Nephron (organoid): ENCODE measurements at regions not wholly inside any gene's neighbourhood (a gene's known extent, or its start where the extent isn't known, plus 50 kb on each side); places are given as distances from the start of the nearest gene placed in this dataset.

Source experiments
- H3K27ac Mint-ChIP-seq, 3 experiments: 2 replicates each; pipeline ENCODE4 v1.8.0; 2020; ENCODE audit warnings: mixed read lengths in 3 of 3, mild to moderate bottlenecking in 2 of 3, moderate library complexity in 1 of 3
- H3K27me3 Mint-ChIP-seq: 2 replicates; pipeline ENCODE4 v1.8.0; 2021; ENCODE audit warnings: low read depth, mild to moderate bottlenecking, moderate library complexity, mixed read lengths
- H3K36me3 Mint-ChIP-seq: 2 replicates; pipeline ENCODE4 v1.8.0; 2020; ENCODE audit warnings: low read depth, mixed read lengths
- H3K4me1 Mint-ChIP-seq: 2 replicates; pipeline ENCODE4 v1.8.0; 2020; ENCODE audit warnings: mixed read lengths
- H3K4me3 Mint-ChIP-seq, 3 experiments: 2 replicates each; pipeline ENCODE4 v1.8.0; 2020; ENCODE audit warnings: mild to moderate bottlenecking in 3 of 3, mixed read lengths in 3 of 3, moderate library complexity in 2 of 3
- H3K9me3 Mint-ChIP-seq: 2 replicates; pipeline ENCODE4 v1.8.0; 2020; ENCODE audit warnings: mixed read lengths
- TF ChIP-seq, protein P1 (sequence below), 3 experiments: fragments of 200-600 bp; sonication (generic); IDR thresholded peaks; one replicate each; pipeline ENCODE4 v1.5.0; 2021; ENCODE audit warnings: antibody characterized with exemption in 3 of 3; ENCODE audit not compliant: unreplicated experiment in 3 of 3

DNA sequence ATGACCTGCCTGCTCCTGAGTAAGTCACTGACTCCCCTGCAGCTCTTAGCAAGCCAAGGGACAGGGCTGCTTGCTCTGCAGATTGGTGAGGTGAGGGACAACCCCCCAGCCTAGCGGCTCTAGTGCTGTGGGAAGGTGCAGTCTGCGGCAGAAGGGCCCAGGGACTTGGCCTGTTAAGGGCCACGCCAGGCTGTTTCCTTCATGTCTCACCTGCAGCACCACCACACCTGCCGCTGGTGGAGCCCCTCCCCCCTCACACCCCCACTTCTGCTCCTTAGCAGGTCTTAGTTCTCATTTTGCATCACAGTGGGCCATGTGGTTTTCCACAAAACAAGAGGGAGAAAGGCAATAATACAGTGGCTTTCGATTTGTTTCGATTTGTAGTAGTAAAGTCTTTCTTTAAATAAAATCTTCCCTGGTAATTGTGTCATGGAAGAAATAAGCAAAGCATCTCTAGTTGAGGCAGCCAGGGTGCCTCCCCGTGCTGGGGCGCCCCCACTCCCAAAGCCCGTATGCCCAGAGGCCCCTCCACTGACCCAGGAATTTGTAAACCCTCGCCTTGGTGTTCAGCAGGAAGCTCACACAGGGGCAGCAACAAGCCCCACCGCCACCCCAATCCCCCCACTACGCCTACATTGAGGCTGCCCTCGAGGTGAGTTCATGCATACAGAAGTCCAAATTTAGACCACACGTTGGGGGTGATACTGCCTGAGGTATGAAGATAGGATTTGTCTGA is 86.5 kb upstream of the CLDN5 start:
- TF ChIP-seq, protein P1, sequence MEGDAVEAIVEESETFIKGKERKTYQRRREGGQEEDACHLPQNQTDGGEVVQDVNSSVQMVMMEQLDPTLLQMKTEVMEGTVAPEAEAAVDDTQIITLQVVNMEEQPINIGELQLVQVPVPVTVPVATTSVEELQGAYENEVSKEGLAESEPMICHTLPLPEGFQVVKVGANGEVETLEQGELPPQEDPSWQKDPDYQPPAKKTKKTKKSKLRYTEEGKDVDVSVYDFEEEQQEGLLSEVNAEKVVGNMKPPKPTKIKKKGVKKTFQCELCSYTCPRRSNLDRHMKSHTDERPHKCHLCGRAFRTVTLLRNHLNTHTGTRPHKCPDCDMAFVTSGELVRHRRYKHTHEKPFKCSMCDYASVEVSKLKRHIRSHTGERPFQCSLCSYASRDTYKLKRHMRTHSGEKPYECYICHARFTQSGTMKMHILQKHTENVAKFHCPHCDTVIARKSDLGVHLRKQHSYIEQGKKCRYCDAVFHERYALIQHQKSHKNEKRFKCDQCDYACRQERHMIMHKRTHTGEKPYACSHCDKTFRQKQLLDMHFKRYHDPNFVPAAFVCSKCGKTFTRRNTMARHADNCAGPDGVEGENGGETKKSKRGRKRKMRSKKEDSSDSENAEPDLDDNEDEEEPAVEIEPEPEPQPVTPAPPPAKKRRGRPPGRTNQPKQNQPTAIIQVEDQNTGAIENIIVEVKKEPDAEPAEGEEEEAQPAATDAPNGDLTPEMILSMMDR (IDR thresholded peaks at IDR 0.05; ENCODE audit: unreplicated experiment in 3 of 3), result no peak
- no peak overlapping the region for H3K27ac Mint-ChIP-seq
- H3K9me3 Mint-ChIP-seq, result no peaks in the 10 kb centered on the region
- H3K36me3 Mint-ChIP-seq, result no peaks in the 10 kb centered on the region
- H3K4me1 Mint-ChIP-seq, result peaks cover 7% of the 10 kb centered on the region
- H3K4me3 Mint-ChIP-seq, result no peak overlapping the region
- peaks cover 46% of the 10 kb centered on the region for H3K27me3 Mint-ChIP-seq

DNA sequence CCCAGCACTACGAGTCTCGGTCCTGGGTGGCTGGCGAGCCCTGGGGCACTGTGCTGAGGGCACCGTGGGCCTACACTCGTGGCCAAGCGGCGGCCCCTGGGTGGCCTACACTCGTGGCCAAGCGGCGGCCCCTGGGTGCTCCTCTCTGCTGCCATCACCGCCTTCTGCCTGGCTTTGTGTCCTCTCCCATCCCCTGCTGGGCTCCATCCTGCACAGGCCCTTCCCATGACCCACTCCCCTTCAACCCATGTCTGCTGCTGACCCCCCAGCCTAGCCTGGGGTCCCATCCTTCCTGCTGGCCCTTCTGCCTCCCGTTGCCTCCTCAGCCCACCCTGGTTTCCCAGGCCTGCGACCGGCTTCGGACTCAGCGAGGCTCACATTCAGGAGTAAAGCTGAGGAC is 87.4 kb upstream of the CLDN5 start:
- Mint-ChIP-seq H3K27ac (no peak overlapping the region), H3K9me3 (no peaks in the 10 kb centered on the region), H3K36me3 (no peaks in the 10 kb centered on the region), H3K4me3 (no peak overlapping the region), H3K27me3 (peaks cover 45% of the 10 kb centered on the region), H3K4me1 (peaks cover 7% of the 10 kb centered on the region)
- TF ChIP-seq, protein P1 (IDR thresholded peaks at IDR 0.05; ENCODE audit: unreplicated experiment in 3 of 3), result no peak

DNA sequence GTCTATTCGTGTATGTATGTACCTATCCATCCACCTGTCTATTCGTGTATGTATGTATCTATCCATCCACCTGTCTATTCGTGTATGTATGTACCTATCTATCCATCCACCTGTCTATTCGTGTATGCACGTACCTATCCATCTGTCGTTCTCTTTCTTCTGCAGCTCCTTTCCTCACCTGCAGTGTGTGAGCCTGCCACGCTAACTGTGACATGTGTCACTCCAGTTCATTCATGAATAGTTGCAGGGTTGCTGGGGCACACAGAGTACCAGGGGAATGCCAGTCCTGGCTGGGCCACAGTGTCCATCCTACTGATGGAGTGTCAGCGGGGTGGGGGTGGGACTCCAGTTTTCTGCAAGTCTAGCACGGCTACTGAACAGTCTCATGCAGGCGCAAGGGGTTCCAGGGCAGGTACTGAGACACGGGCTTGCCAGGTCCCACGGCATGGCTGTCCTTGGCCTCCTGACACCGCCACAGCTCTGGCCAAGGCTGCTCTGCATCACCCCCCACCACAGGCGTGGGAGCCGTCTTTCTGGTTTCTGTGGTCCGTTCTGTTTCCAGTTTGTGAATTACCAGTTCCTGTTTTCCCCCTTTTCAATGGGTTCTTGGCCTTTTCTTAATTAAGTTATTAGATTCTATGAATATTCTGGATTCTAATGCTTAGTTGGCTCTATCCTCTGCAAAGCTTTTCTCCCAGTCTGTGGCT is 88.8 kb upstream of the CLDN5 start:
- H3K9me3 Mint-ChIP-seq, result no peaks in the 10 kb centered on the region
- no peak overlapping the region for H3K27ac Mint-ChIP-seq
- TF ChIP-seq, protein P1 (IDR thresholded peaks at IDR 0.05; ENCODE audit: unreplicated experiment in 3 of 3), result no peak
- peaks cover 36% of the 10 kb centered on the region for H3K27me3 Mint-ChIP-seq
- peaks cover 19% of the 10 kb centered on the region for H3K4me1 Mint-ChIP-seq
- no peaks in the 10 kb centered on the region for H3K36me3 Mint-ChIP-seq
- no peak overlapping the region for H3K4me3 Mint-ChIP-seq

DNA sequence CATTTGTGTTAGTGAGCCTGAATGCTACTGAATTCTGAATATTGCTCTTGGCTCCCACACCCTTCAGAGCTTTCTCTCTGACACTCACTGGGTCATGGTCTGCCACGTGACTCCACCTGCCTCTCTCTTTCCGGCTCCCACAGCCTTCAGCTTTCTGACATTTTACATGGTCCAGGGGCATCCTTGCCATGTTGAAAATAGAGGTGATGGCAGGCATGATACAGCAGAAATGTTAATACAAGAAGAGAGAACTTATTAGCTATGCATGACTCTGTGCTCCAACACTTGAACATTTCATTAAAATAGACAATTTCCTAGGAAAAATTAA is 90.3 kb upstream of the CLDN5 start:
- TF ChIP-seq, protein P1 (IDR thresholded peaks at IDR 0.05; ENCODE audit: unreplicated experiment in 3 of 3), result no peak
- peaks cover 29% of the 10 kb centered on the region for H3K4me1 Mint-ChIP-seq
- peaks cover 30% of the 10 kb centered on the region for H3K27me3 Mint-ChIP-seq
- H3K36me3 Mint-ChIP-seq, result no peaks in the 10 kb centered on the region
- H3K9me3 Mint-ChIP-seq, result no peaks in the 10 kb centered on the region
- H3K4me3 Mint-ChIP-seq, result no peak overlapping the region
- no peak overlapping the region for H3K27ac Mint-ChIP-seq

DNA sequence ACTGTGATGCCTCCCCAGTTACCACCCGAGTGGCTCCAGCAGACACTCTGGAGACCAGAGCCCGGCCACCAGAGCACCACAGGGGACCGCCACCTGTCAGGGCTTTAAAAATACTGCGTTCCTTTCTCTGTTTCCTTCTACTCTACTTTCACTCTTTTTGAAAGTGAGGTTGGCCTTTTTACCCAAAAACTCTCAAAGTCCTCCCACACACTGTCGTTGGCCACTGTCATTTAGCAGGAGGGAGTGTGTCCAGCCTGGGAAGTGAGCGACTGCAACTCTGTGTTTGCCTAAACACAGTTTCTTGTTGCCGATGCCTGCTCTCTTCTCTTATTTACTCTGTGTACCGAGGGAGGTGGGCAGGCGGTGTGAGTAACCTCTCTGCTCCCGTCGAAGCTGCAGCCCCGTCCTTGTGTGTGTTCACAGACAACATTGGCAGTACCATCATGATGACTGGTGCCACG is 90.8 kb upstream of the CLDN5 start:
- Mint-ChIP-seq H3K27ac (peak overlapping the region in 1 of 3 experiments; percentile 45), H3K9me3 (no peaks in the 10 kb centered on the region), H3K27me3 (peaks cover 34% of the 10 kb centered on the region), H3K4me1 (peaks cover 33% of the 10 kb centered on the region), H3K36me3 (no peaks in the 10 kb centered on the region), H3K4me3 (no peak overlapping the region)
- TF ChIP-seq, protein P1 (IDR thresholded peaks at IDR 0.05; ENCODE audit: unreplicated experiment in 3 of 3), result no peak
